GM12891 (cell line): ENCODE measurements at regions not wholly inside any gene's neighbourhood (a gene's known extent, or its start where the extent isn't known, plus 50 kb on each side); places are given as distances from the start of the nearest gene placed in this dataset.

Experiments used
- PAX5 ChIP-seq: IDR thresholded peaks from 2 replicates; pipeline ENCODE4 v1.6.1; 2011; ENCODE audit warnings: low read length, moderate library complexity, mild to moderate bottlenecking; ENCODE audit not compliant: insufficient read depth, severe bottlenecking
- POLR2A ChIP-seq: IDR thresholded peaks from 2 replicates; pipeline ENCODE4 v1.6.1; 2011; ENCODE audit warnings: low read depth, low read length, control low read depth
- POLR2AphosphoS5 ChIP-seq: IDR thresholded peaks from 2 replicates; pipeline ENCODE4 v1.6.1; 2011; ENCODE audit warnings: low read depth, low read length, control low read depth
- SPI1 ChIP-seq: IDR thresholded peaks from 2 replicates; pipeline ENCODE4 v1.6.1; 2011; ENCODE audit warnings: low read depth, low read length, control low read depth
- TAF1 ChIP-seq: IDR thresholded peaks from 2 replicates; pipeline ENCODE4 v1.6.1; 2011; ENCODE audit warnings: low read depth, low read length, control low read depth

- TF ChIP-seq TAF1 (no peak), POLR2A (no peak), POLR2AphosphoS5 (no peak), PAX5 (no peak), SPI1 (no peak)
Measured at GRCh38 chr1:96178053-96178452, 543.5 kb upstream of the PTBP2 start.
